ENCODE measurements at regions not wholly inside any gene's neighbourhood (a gene's known extent, or its start where the extent isn't known, plus 50 kb on each side); places are given as distances from the start of the nearest gene placed in this dataset.
"Not testable (repeated sequence)": the region's sequence is repeated elsewhere in the genome, so short reads cannot be mapped to it uniquely, and the experiment has no call there.

- no peaks in the 10 kb centered on the region for H3K4me1 ChIP-seq
- H3K27ac ChIP-seq: no peak overlapping the region
- no peaks in the 10 kb centered on the region for H3K36me3 ChIP-seq
- no peak for DNase-seq
- TF ChIP-seq POLR2A (IDR thresholded peaks at IDR 0.05): no peak
- no peak for TF ChIP-seq CTCF (IDR thresholded peaks at IDR 0.05)
- H3K4me3 ChIP-seq: no peak overlapping the region
- no peaks in the 10 kb centered on the region for H3K9me3 ChIP-seq
- H3K27me3 ChIP-seq: no peaks in the 10 kb centered on the region
Observed at GRCh38 chr1:230476622-230477003, 50.5 kb upstream of the PGBD5 start.

- not testable (repeated sequence) for H3K36me3 ChIP-seq, H3K27ac ChIP-seq, H3K9me3 ChIP-seq, H3K4me3 ChIP-seq, H3K4me1 ChIP-seq, DNase-seq, H3K27me3 ChIP-seq
Observed at GRCh38 chr1:230475856-230476621, 49.9 kb upstream of the PGBD5 start.
